ENCODE measurements at regions not wholly inside any gene's neighbourhood (a gene's known extent, or its start where the extent isn't known, plus 50 kb on each side); places are given as distances from the start of the nearest gene placed in this dataset.

GRCh38 chrX:23201706-23202105 is 132.9 kb upstream of the PTCHD1 start:
- TF ChIP-seq POLR2A (IDR thresholded peaks at IDR 0.05) (no peak), CTCF (IDR thresholded peaks at IDR 0.05) (no peak)

All from esophagus squamous epithelium (tissue), 4 donors.